ENCODE measurements at regions not wholly inside any gene's neighbourhood (a gene's known extent, or its start where the extent isn't known, plus 50 kb on each side); places are given as distances from the start of the nearest gene placed in this dataset.

- H3K36me3 ChIP-seq, result no peaks in the 10 kb centered on the region
- H3K4me3 ChIP-seq, result no peak overlapping the region
- intact Hi-C loops (cut with DNase I; ENCODE audit: low total_unique reads), result no loop called here
- no peaks in the 10 kb centered on the region for H3K4me1 ChIP-seq
- peaks cover 0 to 22% (median 8%) of the 10 kb centered on the region in 8 donors for H3K9me3 ChIP-seq
- no peaks in the 10 kb centered on the region for H3K27me3 ChIP-seq (replicated peaks in 1 of 7)
- TF ChIP-seq POLR2A (IDR thresholded peaks at IDR 0.05), result no peak
- TF ChIP-seq POLR2AphosphoS5 (IDR thresholded peaks at IDR 0.05), result no peak
- TF ChIP-seq CTCF (IDR thresholded peaks at IDR 0.05 in 8 of 11, conservative IDR thresholded peaks at IDR 0.05 in 3 of 11), result no peak
- no peak for DNase-seq
- H3K27ac ChIP-seq, result no peak overlapping the region
Measured at GRCh38 chr11:97844016-97844415, 1176.7 kb upstream of the CNTN5 start.

- intact Hi-C loops (cut with DNase I; ENCODE audit: low total_unique reads), result no loop called here
- DNase-seq, result no peak
- Histone ChIP-seq H3K4me3 (no peak overlapping the region), H3K9me3 (peaks cover 0 to 8% (median 0%) of the 10 kb centered on the region in 8 donors), H3K36me3 (no peaks in the 10 kb centered on the region), H3K27me3 (replicated peaks in 1 of 7) (no peaks in the 10 kb centered on the region), H3K27ac (no peak overlapping the region), H3K4me1 (no peaks in the 10 kb centered on the region)
- TF ChIP-seq POLR2AphosphoS5 (IDR thresholded peaks at IDR 0.05) (no peak), POLR2A (IDR thresholded peaks at IDR 0.05) (no peak), CTCF (IDR thresholded peaks at IDR 0.05 in 8 of 11, conservative IDR thresholded peaks at IDR 0.05 in 3 of 11) (no peak)
- WGBS, 5 donors, result 86 to 97% (median 90%) methylated on average over 1 of the region's 1 CpG
Measured at GRCh38 chr11:97847730-97848129, 1173.0 kb upstream of the CNTN5 start.

- Histone ChIP-seq H3K4me3 (no peak overlapping the region), H3K36me3 (no peaks in the 10 kb centered on the region), H3K27ac (no peak overlapping the region), H3K9me3 (peaks cover 0 to 8% (median 0%) of the 10 kb centered on the region in 8 donors), H3K4me1 (no peaks in the 10 kb centered on the region), H3K27me3 (replicated peaks in 1 of 7) (no peaks in the 10 kb centered on the region)
- TF ChIP-seq CTCF (IDR thresholded peaks at IDR 0.05 in 8 of 11, conservative IDR thresholded peaks at IDR 0.05 in 3 of 11) (no peak), POLR2AphosphoS5 (IDR thresholded peaks at IDR 0.05) (no peak), POLR2A (IDR thresholded peaks at IDR 0.05) (no peak)
- intact Hi-C loops (cut with DNase I; ENCODE audit: low total_unique reads), result no loop called here
- DNase-seq, result no peak
- 67 to 84% (median 81%) methylated on average over 1 of the region's 1 CpG for WGBS, 5 donors
Measured at GRCh38 chr11:97850701-97851100, 1170.0 kb upstream of the CNTN5 start.

- intact Hi-C loops (cut with DNase I; ENCODE audit: low total_unique reads), result no loop called here
- 49 to 88% (median 79%) methylated on average over 3 of the region's 3 CpGs for WGBS, 5 donors
Measured at GRCh38 chr11:97854357-97854756, 1166.4 kb upstream of the CNTN5 start.

More at GRCh38 chr11:97854357-97854756, 1166.4 kb upstream of the CNTN5 start:
- no peak overlapping the region for H3K27ac ChIP-seq
- peaks cover 0 to 8% (median 0%) of the 10 kb centered on the region in 8 donors for H3K9me3 ChIP-seq
- H3K4me1 ChIP-seq, result no peaks in the 10 kb centered on the region
- H3K36me3 ChIP-seq, result no peaks in the 10 kb centered on the region
- no peak overlapping the region for H3K4me3 ChIP-seq
- TF ChIP-seq POLR2A (IDR thresholded peaks at IDR 0.05), result no peak
- TF ChIP-seq POLR2AphosphoS5 (IDR thresholded peaks at IDR 0.05), result no peak
- TF ChIP-seq CTCF (IDR thresholded peaks at IDR 0.05 in 8 of 11, conservative IDR thresholded peaks at IDR 0.05 in 3 of 11), result no peak
- no peaks in the 10 kb centered on the region for H3K27me3 ChIP-seq (replicated peaks in 1 of 7)
- DNase-seq, result no peak
